Right lobe of liver (tissue), 4 donors: ENCODE measurements at regions not wholly inside any gene's neighbourhood (a gene's known extent, or its start where the extent isn't known, plus 50 kb on each side); places are given as distances from the start of the nearest gene placed in this dataset.

ENCODE experiments used
- POLR2A ChIP-seq: fragments of 450-650 bp; IDR thresholded peaks from one replicate; pipeline ENCODE4 v1.6.1; 2017; ENCODE audit warnings: antibody characterized with exemption, mild to moderate bottlenecking
- TF ChIP-seq, protein P1 (sequence below), 4 donors: fragments of 200-600 bp in 3 of 4; fragments of 450-650 bp in 1 of 4; IDR thresholded peaks; one replicate each; pipeline versions ENCODE4 v1.5.1 to v1.8.0; 2016 to 2022; ENCODE audit warnings: antibody characterized with exemption in 4 of 4, mild to moderate bottlenecking in 2 of 4
- donor health status: DM: no; HTN: no; CAD: no.
- donor health status: DM: no; HTN: no; CAD: no.
- donor health status: DM: no; HTN: yes; CAD: no.

DNA sequence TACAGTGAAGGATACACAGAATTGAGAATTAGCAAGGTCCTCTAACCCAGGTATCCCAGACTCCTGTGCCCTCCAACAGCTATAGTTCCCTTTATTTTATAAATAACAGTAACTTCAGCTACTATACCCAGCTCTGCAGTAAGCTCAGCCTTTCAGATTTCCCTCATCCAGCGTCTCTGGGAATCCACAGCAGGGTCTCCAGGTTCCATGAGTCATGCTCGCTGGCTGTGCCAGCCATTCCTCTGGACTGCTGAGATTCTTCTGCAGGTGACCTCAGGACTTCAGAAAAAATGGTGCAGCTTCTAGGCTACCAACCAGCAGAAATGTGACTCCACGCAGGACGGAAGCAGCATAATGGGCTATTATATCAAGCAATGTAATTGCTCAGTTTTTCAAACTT is 419.3 kb downstream of the ZNF516 start:
- TF ChIP-seq POLR2A, result no peak
- TF ChIP-seq, protein P1, sequence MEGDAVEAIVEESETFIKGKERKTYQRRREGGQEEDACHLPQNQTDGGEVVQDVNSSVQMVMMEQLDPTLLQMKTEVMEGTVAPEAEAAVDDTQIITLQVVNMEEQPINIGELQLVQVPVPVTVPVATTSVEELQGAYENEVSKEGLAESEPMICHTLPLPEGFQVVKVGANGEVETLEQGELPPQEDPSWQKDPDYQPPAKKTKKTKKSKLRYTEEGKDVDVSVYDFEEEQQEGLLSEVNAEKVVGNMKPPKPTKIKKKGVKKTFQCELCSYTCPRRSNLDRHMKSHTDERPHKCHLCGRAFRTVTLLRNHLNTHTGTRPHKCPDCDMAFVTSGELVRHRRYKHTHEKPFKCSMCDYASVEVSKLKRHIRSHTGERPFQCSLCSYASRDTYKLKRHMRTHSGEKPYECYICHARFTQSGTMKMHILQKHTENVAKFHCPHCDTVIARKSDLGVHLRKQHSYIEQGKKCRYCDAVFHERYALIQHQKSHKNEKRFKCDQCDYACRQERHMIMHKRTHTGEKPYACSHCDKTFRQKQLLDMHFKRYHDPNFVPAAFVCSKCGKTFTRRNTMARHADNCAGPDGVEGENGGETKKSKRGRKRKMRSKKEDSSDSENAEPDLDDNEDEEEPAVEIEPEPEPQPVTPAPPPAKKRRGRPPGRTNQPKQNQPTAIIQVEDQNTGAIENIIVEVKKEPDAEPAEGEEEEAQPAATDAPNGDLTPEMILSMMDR (IDR thresholded peaks at IDR 0.05), result no peak
